GM18868 (cell line): ENCODE measurements at regions not wholly inside any gene's neighbourhood (a gene's known extent, or its start where the extent isn't known, plus 50 kb on each side); places are given as distances from the start of the nearest gene placed in this dataset.
"Not testable (repeated sequence)": the region's sequence is repeated elsewhere in the genome, so short reads cannot be mapped to it uniquely, and the experiment has no call there.

Experiments
- ATAC-seq: cut with Tn5 transposase; IDR thresholded peaks from one replicate; pipeline ENCODE4 v1.9.1; 2021; ENCODE audit warnings: mild to moderate bottlenecking, moderate library complexity; ENCODE audit not compliant: unreplicated experiment

DNA sequence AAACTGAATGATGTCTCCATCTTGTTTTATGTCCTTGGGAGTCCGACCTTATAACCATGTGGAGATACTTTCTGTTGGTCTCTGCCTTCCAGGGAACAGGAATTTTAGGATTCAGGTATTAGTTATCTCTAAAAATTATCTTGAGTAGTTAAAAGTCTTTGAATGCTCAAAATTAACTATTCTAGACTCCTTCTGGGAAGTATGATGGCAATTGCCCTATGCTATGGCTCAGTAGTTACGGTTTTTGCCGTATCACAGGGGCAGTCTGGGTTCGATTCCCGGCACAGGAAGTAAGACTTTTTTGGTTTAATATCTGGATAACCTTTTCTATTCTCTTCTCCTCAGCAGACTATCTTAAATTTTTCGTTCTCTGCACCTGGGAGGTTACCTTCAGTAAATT lies 708.7 kb upstream of the LRATD1 start:
- ATAC-seq, result no peak

DNA sequence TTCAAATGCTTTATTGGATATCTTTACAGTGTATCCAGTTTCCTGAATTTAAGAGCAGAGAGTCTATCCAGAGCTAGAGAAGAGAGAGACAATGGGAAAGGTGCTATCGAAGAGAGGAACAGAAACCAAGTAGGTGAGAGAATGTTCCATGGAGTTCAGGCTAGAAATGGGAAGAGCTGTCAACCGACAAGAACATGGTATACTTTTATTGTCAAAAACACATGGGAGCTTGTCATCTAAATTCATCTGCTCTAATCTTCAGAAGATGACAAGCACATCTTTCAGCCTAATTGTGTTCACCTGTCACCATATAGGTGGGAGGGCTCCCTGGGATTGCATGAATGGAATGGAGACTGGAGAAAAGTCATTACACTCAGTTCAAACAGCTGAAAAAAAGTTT lies 690.4 kb upstream of the LRATD1 start:
- ATAC-seq, result no peak

DNA sequence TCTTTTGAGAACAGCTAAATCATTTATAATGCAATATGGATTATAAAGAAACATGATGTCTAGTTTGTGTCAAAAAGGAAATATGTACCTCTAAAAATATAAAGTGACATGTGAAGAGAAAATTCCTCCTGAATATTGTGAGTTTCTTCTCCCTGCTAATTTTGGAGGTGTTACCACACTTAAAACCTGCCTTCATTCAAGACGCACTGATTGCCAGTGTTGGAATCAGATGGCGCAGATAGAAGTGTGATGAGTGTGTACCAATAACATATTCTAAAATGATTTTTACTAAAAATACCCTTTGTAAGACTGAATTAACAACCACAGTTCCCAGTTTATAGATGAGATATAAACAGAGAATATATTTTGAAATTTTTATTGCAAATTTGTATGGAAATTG lies 681.8 kb upstream of the LRATD1 start:
- ATAC-seq, result no peak

DNA sequence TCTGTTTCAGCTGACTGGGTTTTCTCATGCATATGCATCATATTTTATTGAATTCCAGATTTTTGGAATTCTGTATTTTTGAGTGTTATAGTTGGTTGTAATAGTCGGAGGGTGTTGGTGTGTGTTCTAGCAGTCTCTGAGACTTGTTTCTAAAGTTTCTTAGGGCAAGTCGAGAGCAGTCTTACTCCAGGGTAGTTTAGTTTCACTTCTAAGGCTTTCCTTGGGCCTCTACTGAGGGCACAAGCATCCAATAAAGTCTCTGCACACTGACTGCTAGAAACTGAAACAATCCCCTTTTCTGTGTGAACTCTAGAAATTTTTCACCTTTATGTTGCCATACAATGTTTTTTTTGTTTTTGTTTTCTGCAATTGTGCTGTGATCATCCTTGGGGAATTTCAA lies 663.7 kb upstream of the LRATD1 start:
- no peak for ATAC-seq

DNA sequence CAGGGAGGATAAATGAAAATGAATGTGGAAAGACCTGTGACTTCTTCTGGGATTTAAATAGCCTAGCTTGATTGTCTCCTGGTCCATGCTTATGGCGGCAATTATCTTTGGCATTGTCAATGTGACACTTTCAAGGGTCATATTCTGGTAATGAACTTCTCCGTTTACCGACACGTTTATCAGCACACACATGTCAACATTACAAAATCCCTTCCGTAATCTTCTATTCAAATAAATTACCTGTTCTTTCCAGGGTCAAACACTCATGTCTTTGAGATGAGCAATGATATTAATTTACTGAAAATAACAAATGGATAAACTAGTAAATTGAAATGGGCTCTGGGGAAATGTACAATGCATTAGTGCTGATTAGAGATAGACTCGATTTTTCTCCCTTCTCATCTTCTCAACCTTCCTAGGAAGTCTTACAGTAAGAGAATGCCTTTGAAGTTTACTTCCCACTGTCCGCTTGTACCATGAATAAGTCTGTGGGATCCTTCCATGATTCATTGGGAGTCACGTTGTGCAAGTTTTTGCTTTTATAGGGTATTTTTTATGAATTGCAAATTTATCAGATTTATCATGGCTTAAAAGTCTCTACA lies 646.3 kb upstream of the LRATD1 start:
- no peak for ATAC-seq

DNA sequence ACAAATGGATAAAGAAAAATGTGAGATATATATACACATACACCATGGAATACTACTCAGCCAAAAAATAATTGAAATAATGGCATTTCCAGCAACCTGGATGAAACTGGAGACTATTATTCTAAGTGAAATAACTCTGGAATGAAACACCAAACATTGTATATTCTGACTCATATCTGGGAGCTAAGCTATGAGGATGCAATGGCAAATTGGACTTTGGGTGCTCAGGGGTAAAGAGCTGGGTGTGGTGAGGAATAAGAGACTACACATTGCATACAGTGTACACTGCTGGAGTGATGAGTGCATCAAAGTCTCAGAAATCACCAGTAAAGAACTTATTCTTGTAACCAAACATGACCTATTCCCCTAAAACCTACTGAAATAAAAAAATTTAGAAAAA lies 636.0 kb upstream of the LRATD1 start:
- no peak for ATAC-seq

GRCh38 chr2:14011190-14011589 lies 621.3 kb upstream of the LRATD1 start:
- no peak for ATAC-seq

- ATAC-seq, result no peak
These were observed 617.3 kb upstream of the LRATD1 start for GRCh38 chr2:14015113-14015630.

- ATAC-seq, result no peak
These were observed 616.1 kb upstream of the LRATD1 start for GRCh38 chr2:14016289-14016955.

DNA sequence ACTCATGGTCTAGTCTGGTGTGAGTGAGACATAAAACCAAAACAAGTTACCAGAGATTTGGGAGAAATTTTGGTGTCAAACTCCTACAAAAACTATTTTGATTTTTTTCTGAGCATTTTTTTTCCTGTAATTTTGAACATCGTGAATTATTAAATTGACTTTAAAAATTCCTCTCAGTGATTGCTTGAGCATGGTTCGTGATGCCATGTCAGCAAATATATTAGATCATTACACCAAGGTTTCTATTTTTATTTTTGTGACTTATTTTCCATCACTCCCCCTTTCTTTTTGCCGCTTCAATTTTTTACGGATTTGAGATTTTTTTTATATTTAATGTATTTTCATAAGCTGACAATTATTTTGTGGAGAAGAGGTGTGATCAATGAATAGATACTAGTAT lies 613.9 kb upstream of the LRATD1 start:
- ATAC-seq, result no peak

DNA sequence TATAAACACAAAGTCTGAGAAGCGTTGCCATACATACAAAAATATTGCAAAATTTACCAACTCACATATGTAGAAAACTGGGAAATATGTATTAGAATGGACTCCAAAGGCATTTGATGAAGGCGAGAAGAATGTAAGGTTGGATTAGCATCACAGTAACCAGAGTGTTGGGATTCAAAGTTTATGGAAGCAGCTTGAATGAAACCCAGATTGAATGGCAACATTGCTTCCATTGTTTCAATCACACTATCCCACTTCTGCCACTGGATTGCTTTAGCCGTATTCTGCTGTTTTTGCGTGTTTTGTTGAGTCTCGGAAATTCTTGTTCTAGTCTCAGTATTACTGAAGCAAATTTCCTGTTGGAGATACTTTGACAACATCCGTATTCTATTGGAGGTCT lies 609.0 kb upstream of the LRATD1 start:
- ATAC-seq, result no peak

DNA sequence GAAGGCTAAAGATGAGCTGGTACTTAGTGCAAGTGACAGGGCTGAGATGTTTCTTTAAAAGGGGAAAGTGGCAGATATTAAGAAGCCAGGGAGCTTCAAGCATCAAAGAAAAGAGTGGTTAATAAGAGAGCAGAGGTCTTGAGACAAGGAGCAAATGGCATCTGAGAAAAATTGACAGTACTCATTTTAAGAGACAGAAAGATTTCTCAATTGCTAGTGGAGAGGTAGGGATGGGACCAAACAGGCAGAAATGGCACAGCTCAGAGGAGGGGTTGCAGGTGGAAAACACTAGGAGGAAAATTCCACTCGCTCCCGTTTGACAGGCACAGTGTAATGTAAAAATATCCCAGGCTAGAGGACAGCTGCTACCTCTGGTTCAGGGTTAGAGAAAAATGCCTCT lies 593.4 kb upstream of the LRATD1 start:
- ATAC-seq, result no peak

- no peak for ATAC-seq
These were observed 585.0 kb upstream of the LRATD1 start for GRCh38 chr2:14047491-14047890.

- no peak for ATAC-seq
These were observed 581.1 kb upstream of the LRATD1 start for GRCh38 chr2:14051401-14051800.

- ATAC-seq, result no peak
These were observed 579.4 kb upstream of the LRATD1 start for GRCh38 chr2:14053105-14053504.

GRCh38 chr2:14064346-14064745 lies 568.2 kb upstream of the LRATD1 start:
- ATAC-seq, result no peak

GRCh38 chr2:14072338-14072737 lies 560.2 kb upstream of the LRATD1 start:
- no peak for ATAC-seq

DNA sequence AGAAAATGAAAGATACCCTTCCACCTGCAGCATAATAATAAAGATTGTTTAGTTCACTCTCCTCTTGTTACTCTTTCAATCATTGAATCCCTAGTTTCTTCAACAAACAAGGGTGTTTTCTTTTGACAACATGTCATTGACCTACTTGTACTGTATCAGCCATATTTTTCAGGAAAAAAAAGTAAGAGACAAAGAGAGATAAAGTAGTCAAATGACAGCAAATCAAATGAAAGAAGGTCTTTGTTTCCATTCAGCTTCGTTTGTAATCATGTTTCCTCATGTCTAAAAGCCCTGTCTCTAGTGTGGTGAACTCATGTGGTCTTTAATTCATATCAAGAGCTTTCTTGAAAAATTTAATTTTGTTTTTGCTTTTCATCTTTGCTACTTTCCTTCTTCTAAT lies 557.8 kb upstream of the LRATD1 start:
- no peak for ATAC-seq

- no peak for ATAC-seq
These were observed 552.9 kb upstream of the LRATD1 start for GRCh38 chr2:14079576-14079975.

GRCh38 chr2:14081521-14081920 lies 551.0 kb upstream of the LRATD1 start:
- no peak for ATAC-seq

DNA sequence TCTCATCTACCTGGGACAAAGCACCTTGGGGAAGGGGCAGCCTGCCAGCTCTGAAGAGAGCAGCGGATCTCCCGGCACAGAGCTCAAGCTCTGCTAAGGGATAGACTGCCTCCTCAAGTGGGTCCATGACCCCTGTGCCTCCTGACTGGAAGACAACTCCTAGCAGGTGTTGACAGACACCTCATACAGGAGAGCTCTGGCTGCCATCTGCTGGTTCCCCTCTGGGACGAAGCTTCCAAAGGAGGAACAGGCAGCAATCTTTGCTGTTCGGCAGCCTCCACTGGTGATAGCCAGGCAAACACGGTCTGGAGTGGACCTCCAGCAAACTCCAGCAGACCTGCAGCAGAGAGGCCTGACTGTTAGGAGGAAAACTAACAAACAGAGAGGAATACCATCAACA lies 549.9 kb upstream of the LRATD1 start:
- no peak for ATAC-seq

DNA sequence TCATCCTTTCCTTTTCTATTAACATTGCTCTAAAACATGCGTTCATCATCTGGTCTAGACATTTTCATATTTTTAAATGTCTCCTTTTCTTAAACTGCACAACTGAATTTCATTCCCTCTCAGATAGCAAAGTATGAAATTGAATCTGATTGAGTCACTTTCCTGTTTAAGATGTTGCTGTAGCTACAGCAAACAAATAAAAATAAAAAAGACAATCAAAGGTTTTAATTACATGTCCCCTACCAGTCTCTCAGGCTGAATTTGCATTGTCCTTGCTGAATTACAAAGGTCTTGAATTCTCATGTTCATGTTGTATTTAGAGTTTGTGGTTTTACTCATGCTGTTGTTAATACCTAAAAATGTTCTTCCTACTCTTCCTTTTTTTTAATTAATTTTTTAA lies 537.9 kb upstream of the LRATD1 start:
- ATAC-seq, result no peak

- not testable (repeated sequence) for ATAC-seq
These were observed 533.4 kb upstream of the LRATD1 start for GRCh38 chr2:14099101-14099500.
